Stimulated activated CD8-positive, alpha-beta memory T cell treated with anti-CD3 and anti-CD28 coated beads, Interleukin-15, amount 100 ng/mL, for 4 hours (primary cell): ENCODE measurements at regions not wholly inside any gene's neighbourhood (a gene's known extent, or its start where the extent isn't known, plus 50 kb on each side); places are given as distances from the start of the nearest gene placed in this dataset.
A peak's percentile ranks its signal among the peaks of the same experiment; 100 is the strongest.

Experiments used
- DNase-seq, 2 donors: peaks; one replicate each; pipeline ENCODE4 v3.0.0-alpha.2; 2020; ENCODE audit warnings: low read depth in 2 of 2

DNA sequence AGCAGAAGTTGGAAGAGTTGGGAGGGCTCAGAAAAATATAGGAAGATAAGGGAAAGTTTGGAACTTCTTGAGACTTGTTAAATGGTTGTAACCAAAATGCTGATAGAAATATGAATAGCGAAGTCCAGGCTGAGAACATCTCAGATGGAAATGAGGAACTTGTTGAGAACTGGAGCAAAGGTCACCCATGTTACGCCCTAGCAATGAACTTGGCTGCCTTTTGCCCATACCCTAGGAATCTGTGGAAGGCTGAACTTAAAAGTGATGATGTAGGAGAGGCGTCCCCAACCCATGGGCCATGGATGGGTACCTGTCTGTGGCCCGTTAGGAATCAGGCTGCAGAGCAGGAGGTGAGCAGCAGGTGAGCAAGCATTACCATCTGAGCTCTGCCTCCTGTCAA lies 347.8 kb downstream of the ARL4A start:
- no peak for DNase-seq

DNA sequence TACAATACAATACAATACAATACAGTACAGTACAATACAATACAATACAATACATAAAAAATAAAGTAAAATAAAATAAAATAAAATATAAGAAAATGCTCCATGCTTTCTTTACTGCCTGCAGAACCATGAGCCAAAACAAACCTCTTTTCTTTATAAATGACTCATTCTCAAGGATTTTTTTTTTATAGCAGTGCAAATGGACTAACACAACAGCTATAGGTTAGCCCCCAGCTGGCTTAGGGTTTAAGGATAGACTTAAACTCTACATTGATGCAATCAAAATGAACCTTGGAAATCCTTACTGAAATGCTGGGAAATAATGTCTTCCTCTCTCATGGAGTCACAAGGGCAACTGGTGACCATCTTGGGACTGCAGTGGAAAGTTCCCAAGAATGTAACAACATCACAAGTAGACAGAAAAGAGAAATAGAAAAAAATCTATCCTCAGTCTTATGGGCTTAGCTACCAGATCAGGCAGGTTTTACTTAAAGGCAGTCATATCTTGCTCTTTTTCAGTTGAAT lies 348.9 kb downstream of the ARL4A start:
- no peak for DNase-seq

DNA sequence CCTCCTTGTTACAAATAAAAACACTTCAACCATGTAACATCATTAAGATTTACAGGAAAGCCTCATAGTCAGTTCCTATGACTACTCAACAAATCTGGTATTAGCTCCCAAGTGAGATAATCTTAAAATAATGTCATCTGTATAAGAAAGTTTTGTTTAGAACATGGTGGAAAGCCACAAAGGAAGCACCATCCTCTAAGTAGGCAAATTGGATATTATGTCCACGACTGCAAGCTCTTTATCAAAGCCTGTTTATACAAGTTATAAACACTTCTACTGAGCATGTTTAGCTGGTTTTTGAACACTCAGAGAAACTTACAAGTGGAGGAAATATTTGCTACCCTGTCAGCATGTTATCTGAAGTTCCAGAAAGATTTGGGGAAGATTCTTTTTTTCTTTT lies 349.8 kb downstream of the ARL4A start:
- no peak for DNase-seq

DNA sequence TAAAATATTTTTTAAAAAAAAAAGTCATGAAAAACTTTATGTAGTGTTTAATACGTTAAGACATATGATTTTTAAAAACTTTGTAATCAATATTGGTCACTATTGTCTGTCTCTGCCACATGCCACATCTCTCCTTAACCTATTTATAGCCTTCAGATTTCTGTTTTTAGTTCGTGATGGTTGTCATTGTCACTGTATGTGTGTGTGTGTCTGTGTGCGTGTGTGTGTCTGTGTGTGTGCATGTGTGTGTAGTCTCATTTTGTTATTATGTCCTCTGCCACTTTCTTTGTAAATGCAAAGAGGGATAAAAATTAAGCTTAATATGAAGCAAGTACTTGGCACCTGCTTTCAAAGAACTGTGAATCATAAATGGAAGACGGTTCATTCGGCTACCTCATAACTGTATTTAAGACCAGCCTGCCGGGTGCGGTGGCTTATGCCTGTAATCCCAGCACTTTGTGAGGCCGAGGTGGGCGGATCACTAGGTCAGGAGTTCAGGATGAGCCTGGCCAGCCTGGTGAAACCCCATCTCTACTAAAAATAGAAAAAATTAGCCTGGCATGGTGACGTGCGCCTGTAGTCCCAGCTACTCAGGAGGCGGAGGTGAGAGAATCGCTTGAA lies 354.0 kb downstream of the ARL4A start:
- no peak for DNase-seq

DNA sequence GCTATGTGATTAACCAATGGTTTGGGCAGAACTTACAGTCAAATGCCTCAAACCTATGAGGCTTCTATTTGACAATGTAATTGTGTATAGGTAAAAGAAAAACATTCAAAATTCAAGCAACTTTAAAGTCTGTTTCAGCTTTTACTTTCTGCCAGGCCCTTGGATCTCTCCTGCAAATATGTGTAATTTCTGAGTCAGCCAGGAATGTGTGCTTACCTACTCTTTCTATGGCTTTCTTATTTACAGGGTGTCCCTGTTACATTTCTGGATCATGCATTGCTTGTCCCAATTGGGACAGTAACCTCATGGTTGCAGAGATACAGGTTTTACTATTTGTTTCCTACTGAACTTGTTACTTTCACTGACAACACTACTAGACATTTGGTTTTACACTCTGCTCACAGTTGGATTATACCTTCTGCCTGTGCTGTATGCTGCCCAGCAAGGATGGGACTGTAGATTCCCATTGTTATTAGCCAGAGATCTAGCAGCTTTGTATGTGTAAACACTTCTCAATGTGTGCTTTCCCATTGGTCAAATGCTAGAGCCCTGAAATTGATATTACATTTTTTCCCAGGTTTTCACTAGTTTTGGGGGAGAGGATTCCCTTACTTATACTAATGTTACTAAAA lies 355.3 kb downstream of the ARL4A start:
- no peak for DNase-seq

DNA sequence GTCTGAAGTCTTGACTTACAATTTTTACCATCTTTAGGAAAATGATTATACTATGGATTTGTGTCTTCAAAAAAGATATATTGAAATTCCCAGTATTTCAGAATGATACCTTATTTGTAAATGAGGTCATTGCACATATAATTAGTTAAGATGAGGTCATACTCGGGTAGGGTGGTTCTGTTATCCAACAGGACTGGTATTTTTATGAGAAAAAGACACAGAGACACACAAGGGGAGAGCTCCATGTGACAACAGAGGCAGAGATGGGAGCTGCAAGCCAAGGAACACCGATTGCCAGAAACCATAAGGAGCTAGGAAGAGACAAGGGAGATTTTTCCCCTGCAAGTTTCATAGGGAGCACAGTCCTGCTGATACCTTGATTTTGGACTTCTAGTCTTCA lies 356.9 kb downstream of the ARL4A start:
- no peak for DNase-seq

DNA sequence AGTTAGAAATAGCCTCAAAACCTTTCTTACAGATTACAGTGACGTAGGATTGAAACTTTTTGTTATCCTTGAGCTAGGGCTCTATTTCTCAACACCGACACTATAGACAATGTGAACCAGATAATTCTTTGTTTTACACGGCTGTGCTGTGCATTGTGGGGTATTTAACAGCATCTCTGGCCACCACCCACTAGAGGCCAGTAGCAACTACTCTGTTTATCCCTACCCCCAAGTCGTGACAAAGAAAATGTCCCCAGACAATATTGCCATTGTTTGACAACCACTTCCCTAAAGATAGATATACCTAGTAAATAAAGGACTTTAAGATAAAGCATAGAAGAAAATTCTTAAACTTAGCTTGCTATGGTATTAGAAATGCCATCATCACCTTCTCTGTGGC lies 359.6 kb downstream of the ARL4A start:
- no peak for DNase-seq

DNA sequence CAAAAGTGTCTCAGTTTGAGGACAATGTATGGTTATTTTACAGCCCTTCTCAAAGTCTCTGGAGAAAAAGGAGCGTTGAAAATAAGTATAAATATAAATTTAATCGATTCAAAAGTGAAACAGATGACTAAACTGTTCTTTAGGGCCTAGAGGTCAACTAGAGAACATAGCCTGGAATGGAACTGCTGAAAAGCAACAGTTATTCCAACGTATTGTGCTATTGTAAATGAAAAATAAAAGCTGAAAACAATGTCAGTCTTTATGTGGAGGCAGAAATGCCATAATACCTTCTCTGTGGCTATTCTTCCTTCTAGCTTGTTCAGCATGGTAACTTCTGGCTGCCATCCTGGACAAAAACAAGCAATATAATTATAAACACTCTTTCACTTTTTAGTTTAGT lies 362.5 kb downstream of the ARL4A start:
- no peak for DNase-seq

DNA sequence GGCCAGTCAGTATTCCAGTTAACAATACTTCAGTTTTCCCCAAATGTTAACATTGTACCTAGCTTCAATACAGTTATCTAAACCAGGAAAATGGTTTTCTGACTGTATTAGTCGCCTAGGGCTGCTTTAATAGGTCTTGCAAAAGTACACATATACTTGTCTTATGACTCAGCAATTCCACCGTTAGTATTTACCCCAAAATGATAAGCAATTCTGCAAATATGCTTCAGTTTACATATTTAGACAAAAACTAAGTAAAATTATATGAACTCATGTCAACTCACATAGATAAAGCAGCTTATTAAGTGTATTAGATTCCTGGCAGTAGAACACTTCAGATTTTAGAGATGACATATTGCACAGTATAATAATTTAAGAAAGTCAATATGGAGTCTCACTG lies 363.3 kb downstream of the ARL4A start:
- no peak for DNase-seq

DNA sequence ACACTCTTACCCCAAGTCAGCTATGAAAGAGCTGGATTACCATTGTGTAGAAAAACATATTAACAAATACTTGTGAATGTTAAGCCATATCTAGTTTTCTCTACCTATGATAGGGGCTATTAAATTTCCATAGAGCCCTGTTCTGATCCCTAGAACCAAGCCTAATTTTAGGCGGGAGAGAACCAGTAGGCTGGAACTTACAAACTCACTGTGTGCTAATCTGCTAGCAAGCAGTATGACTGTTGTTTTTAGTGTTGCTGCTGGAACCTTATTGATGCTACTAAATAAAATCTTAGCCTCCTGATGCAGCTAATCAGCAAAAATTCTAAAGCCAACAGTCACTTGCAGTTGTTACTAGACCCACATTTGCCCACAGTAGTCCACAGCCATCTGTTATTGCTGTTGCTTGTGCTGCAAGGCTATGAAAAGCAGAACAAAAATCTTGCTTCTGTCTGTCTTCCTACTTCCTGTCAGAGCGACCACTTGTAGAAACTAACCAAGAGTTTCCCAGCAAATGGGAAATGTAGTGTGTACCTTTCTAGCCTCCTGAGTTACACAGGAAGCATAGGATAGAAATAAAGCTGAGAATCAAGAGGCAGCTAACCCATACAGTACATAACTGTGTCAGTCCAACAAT lies 368.4 kb downstream of the ARL4A start:
- DNase-seq: no peak

DNA sequence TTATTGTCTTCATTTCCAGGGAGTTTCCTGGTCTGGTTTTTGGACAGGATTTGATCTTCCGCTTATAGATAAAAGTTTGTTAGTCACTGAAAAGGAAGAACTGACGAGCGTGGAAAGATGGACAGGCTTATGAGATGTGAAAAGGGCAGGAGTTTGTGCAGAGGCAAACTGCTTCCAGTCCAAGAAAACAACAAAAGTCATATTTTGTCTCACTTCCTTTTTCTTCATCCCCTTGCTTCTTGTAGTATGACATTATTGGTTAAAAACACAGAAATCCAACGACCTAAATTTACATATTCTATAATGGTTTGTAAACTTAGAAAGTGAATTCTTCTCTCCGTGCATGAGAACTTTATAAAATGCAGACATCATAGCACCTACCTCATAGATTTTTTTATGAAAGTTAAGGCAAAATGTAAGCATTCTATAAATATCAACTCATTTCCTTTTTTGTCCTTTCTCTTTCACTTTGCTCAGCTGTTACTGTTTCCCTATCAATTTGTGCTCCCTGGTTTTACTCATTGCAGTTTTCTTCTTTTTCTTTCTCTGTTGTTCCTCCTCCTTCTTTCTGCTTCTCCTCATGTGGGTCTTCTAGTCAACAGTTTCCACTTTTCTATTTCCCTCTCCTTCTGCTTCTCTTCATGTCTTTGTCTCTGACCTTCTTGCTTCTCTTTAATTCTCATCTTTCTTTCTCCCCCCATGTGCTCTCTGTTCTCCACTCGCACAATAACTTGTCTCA lies 370.2 kb downstream of the ARL4A start:
- DNase-seq: no peak

DNA sequence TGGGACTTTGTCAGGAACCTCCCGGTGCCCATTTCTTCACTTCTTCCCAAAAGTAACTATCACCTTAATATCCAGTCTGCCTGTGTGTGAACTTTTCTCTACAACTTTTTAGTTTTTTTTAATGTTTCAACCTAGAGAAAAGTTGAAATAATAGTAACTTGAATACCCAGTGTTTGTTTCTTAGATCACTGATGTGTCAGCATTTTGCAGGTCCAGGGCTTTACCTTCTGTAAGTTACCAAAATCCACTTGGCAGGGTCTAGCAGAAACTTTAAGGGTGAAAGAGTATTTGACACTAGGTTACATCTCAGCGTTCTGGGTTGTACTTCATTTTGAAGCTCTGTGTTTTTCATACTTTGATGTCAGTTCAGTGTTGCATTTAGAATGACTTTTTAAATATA lies 372.7 kb downstream of the ARL4A start:
- DNase-seq: no peak

DNA sequence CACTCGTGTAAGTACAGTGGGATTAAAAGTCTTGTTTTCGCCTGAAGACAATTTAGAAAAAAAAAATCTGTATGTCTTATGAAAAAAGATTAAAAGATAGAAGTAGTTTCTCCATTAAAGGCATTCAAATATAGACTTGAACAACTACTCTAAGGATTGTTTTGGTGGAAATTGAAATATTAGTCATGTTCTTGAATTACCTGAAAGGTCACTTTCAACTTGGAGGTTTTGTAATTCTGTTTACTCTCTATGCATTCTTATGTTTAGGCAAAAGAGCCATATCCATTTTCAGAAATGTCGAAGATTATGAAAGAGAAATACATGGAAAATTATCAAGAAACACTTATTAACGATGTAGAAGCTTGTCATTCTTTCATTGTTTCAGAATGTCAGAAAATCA lies 373.7 kb downstream of the ARL4A start:
- no peak for DNase-seq

DNA sequence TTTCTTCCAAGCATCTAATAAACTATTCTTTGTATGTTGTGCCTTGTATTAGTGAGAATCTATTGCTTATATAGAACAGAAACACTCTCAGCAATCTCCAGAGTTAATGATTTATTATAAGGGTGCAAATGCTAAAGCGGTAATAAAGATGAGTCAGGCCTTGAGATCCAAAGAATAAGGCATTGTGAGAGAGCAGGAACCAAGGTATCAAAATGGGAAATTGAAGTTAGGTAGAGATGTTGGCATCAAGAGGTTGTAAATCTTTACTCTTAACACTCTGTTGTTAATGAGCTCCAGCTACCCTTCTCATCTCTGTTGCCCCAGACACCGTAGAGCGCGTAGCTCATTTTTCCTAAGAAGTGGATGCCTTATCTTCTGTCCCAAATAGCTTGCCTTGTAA lies 375.2 kb downstream of the ARL4A start:
- DNase-seq: no peak

DNA sequence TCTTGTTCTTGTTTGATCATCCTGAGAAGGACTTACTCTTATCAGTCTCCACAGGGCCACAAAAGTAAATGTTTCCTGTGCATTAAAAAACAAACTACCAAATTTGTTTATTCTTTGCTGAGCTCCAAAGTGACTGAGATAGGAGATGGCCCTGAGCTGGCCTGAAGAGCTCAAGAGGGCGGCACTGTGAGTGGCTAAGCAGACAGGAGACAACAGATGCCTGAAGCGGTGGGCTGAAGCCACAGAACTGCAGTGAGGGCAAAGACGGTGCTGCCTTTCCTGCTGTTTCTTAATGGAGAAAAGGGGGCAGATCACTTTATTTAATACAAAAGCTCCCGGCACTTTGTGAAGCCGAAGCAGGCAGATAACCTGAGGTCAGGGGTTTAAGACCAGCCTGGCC lies 379.6 kb downstream of the ARL4A start:
- DNase-seq: peak in 1 of 2 donors; percentile 0

DNA sequence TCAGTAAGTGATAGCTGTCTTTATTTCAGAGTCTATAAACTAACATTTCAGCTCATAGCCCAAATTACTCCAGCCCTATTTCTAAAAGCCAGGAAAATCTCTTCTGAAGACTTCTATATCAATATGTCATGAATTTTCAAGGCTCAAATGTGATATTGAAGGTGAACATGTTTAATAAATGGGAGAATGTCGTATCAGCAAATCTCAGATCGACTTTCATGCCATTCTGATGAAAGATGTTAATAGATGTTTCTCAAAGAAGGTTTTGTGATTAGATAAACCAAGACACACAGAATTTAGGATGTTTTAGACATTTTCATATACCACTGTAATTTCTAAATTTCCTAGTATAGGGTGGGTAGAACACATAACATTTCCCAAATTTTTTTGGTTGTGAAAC lies 380.6 kb downstream of the ARL4A start:
- no peak for DNase-seq

DNA sequence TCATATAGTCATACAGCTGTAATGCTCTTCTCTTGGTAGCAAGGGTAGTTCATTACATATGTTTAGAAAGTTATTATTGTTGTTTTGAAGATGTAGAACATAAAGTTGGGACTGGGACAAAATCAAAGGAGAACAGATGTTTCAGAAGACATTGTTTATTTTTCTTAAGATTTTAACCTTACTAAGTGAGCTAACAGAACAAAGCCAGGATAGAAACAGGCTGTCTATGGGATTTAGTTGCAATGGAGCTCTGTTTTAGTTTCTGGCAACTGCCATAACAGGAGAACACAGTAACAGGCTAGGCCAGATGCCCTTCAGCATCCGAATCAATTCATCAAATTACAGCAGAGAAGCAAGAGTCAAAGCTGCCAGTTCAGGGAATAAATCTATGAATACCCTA lies 382.4 kb downstream of the ARL4A start:
- no peak for DNase-seq

DNA sequence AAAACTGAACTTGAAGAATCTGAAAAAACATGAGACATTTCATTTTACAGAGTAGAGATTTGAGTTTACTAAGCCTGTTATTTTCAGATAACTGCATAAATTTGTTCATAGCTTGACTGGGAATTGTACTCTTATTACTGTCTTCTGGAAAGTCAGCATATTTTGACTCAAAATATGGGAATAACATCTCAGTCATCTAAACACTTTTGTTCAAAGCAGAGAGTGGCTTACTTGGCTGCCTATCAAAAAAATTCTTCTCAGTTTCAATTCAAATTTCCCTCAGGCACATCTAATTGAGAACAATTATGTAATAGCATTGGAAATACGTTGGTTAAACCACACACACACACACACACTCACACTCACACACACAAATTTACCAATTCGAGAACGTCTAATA lies 384.6 kb downstream of the ARL4A start:
- DNase-seq: no peak

DNA sequence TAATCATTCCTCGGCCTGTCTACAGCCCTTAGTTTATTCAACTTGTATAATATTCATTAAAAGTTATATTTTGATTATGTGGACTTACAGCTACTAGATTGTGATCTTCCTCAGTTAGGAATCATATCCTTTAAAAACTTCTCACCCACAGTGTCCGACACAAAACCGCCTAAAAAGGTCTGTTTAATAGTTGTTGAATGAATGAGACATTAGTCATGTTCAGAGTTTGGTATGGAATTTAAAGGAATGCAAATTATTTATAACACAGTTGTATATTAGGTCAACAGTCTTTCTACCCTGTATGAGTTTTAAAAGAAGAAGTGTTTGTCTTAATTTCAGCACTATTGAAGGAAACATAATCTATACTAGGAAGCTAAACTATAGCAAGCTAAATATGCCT lies 390.0 kb downstream of the ARL4A start:
- no peak for DNase-seq

DNA sequence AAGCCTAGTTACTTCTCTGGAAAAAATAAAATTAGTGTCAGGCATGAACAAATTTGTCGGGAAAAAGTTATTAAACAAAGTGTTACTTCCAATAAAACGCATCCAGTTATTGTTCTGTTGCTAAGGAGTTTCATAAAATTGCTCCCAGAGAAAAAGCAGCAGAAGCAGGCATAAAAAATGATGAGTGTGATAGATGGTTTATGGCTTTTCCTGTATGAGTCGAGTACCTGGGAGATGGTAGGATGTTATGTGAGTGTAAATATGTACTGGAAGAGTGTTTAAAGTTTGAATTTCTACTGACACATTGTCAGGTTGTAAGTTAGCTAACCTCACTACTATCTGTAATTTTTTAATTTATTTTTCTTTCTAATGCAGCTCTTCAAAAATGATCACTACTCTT lies 390.7 kb downstream of the ARL4A start:
- no peak for DNase-seq

DNA sequence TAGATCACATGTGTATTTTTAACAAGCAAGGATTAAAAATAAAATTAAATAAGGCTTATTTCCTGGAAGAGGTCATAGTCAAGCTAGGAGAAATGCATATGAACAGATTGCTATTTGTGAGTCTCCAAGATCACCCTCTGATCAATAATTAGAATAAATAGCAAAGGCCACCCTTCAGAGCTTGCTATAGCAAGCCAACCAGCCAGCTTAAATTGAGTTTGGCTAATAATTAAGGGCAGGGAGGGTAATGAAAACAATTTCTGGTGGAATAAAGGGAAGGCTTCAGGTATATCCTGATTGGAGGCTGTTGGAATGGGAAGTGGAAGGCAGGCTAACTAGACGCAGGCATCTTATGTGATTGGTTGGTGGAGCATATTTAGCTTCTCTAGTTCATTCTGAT lies 403.5 kb downstream of the ARL4A start:
- no peak for DNase-seq

DNA sequence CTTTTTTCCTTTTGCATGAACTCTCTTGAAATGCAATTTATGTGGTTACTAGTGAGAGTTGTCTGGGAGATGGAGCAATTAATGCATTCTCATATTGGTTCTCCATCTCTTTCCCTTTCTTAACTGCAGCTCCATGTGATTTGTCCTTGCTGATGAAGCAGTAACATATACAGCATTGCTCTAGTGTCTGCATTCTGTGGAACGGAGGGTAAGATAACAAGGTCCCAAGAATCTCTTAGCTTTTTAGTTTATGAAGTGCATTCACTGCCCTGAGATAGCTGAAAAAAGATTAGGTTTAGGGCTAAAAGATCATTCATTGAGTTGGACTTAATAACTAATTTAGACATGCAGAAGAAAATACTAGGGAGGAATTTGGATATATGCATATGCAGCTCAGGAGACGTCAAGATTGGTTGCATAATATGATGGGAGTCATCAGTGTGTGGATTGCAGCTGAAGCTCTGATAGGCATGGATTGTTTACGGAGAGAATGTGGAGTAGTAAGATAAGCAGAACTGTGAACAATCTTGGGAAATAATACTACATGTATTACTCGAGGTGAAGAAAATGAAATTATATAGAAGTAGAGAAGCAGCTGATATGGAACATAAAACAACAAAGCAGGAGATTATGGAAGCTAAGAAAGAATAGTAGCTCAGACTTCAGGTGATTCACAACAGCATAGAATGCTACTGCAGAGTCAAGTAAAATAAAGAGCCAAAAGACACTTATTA lies 404.7 kb downstream of the ARL4A start:
- DNase-seq: no peak
